ENCODE measurements at regions not wholly inside any gene's neighbourhood (a gene's known extent, or its start where the extent isn't known, plus 50 kb on each side); places are given as distances from the start of the nearest gene placed in this dataset.

- WGBS (ENCODE audit: low lambda C conversion rate, missing lambda C conversion rate) = 78% methylated on average over 6 of the region's 6 CpGs
- H3K36me3 ChIP-seq (replicated peaks; ENCODE audit: insufficient read depth, low read depth) = no peaks in the 10 kb centered on the region
- H3K79me2 ChIP-seq = no peaks in the 10 kb centered on the region
- H3K9me3 ChIP-seq (ENCODE audit: low read depth) = no peaks in the 10 kb centered on the region
- H3K27ac ChIP-seq = peak overlapping the region; percentile 82
- no peak overlapping the region for H3K4me3 ChIP-seq
- TF ChIP-seq EZH2phosphoT487 (IDR thresholded peaks at IDR 0.05; ENCODE audit: low read depth, severe bottlenecking, unreplicated experiment) (no peak), CTCF (IDR thresholded peaks at IDR 0.05; ENCODE audit: poor library complexity) (no peak), EZH2 (IDR thresholded peaks at IDR 0.05; ENCODE audit: borderline replicate concordance) (no peak)
- no peaks in the 10 kb centered on the region for H4K20me1 ChIP-seq (ENCODE audit: insufficient read depth, poor library complexity, severe bottlenecking)
- H3K4me2 ChIP-seq = peak overlapping the region; percentile 19
- no peaks in the 10 kb centered on the region for H3K9me2 ChIP-seq (replicated peaks; ENCODE audit: insufficient read depth)
- no peak overlapping the region for H2AFZ ChIP-seq
- DNase-seq (ENCODE audit: low spot score) = no peak
- peaks cover 5% of the 10 kb centered on the region for H3K4me1 ChIP-seq (ENCODE audit: insufficient read depth)
- no peaks in the 10 kb centered on the region for H3K27me3 ChIP-seq
Measured at GRCh38 chr6:90369651-90370050, 73.0 kb upstream of the BACH2 start.

GRCh38 chr6:90369024-90369519, 72.4 kb upstream of the BACH2 start:
- Histone ChIP-seq H3K27ac (peak overlapping the region; percentile 82), H3K9me2 (replicated peaks; ENCODE audit: insufficient read depth) (no peaks in the 10 kb centered on the region), H3K27me3 (no peaks in the 10 kb centered on the region), H2AFZ (no peak overlapping the region), H4K20me1 (ENCODE audit: insufficient read depth, poor library complexity, severe bottlenecking) (no peaks in the 10 kb centered on the region), H3K9me3 (ENCODE audit: low read depth) (no peaks in the 10 kb centered on the region), H3K4me3 (no peak overlapping the region), H3K4me1 (ENCODE audit: insufficient read depth) (peaks cover 5% of the 10 kb centered on the region), H3K79me2 (no peaks in the 10 kb centered on the region), H3K4me2 (peak overlapping the region; percentile 27), H3K36me3 (replicated peaks; ENCODE audit: insufficient read depth, low read depth) (no peaks in the 10 kb centered on the region)
- TF ChIP-seq CTCF (IDR thresholded peaks at IDR 0.05; ENCODE audit: poor library complexity) = no peak
- TF ChIP-seq EZH2phosphoT487 (IDR thresholded peaks at IDR 0.05; ENCODE audit: low read depth, severe bottlenecking, unreplicated experiment) = no peak
- no peak for TF ChIP-seq EZH2 (IDR thresholded peaks at IDR 0.05; ENCODE audit: borderline replicate concordance)
- WGBS (ENCODE audit: low lambda C conversion rate, missing lambda C conversion rate) = 11% methylated on average over 9 of the region's 9 CpGs
- DNase-seq (ENCODE audit: low spot score) = peak; percentile 93

- Histone ChIP-seq H3K4me1 (ENCODE audit: insufficient read depth) (peaks cover 5% of the 10 kb centered on the region), H3K9me3 (ENCODE audit: low read depth) (no peaks in the 10 kb centered on the region), H3K27me3 (no peaks in the 10 kb centered on the region), H3K27ac (peak overlapping the region; percentile 74), H4K20me1 (ENCODE audit: insufficient read depth, poor library complexity, severe bottlenecking) (no peaks in the 10 kb centered on the region), H2AFZ (no peak overlapping the region), H3K79me2 (no peaks in the 10 kb centered on the region), H3K4me3 (no peak overlapping the region), H3K9me2 (replicated peaks; ENCODE audit: insufficient read depth) (no peaks in the 10 kb centered on the region), H3K36me3 (replicated peaks; ENCODE audit: insufficient read depth, low read depth) (no peaks in the 10 kb centered on the region), H3K4me2 (peak overlapping the region; percentile 27)
- no peak for DNase-seq (ENCODE audit: low spot score)
- no peak for TF ChIP-seq EZH2phosphoT487 (IDR thresholded peaks at IDR 0.05; ENCODE audit: low read depth, severe bottlenecking, unreplicated experiment)
- TF ChIP-seq CTCF (IDR thresholded peaks at IDR 0.05; ENCODE audit: poor library complexity) = no peak
- TF ChIP-seq EZH2 (IDR thresholded peaks at IDR 0.05; ENCODE audit: borderline replicate concordance) = no peak
Measured at GRCh38 chr6:90368601-90369000, 72.0 kb upstream of the BACH2 start.

GRCh38 chr6:90368001-90368400, 71.4 kb upstream of the BACH2 start:
- H3K4me2 ChIP-seq = no peak overlapping the region
- no peaks in the 10 kb centered on the region for H3K27me3 ChIP-seq
- H3K9me2 ChIP-seq (replicated peaks; ENCODE audit: insufficient read depth) = no peaks in the 10 kb centered on the region
- H3K79me2 ChIP-seq = no peaks in the 10 kb centered on the region
- H3K36me3 ChIP-seq (replicated peaks; ENCODE audit: insufficient read depth, low read depth) = no peaks in the 10 kb centered on the region
- no peaks in the 10 kb centered on the region for H3K9me3 ChIP-seq (ENCODE audit: low read depth)
- H3K4me3 ChIP-seq = no peak overlapping the region
- no peak overlapping the region for H2AFZ ChIP-seq
- no peak for TF ChIP-seq EZH2 (IDR thresholded peaks at IDR 0.05; ENCODE audit: borderline replicate concordance)
- TF ChIP-seq EZH2phosphoT487 (IDR thresholded peaks at IDR 0.05; ENCODE audit: low read depth, severe bottlenecking, unreplicated experiment) = no peak
- TF ChIP-seq CTCF (IDR thresholded peaks at IDR 0.05; ENCODE audit: poor library complexity) = no peak
- H4K20me1 ChIP-seq (ENCODE audit: insufficient read depth, poor library complexity, severe bottlenecking) = no peaks in the 10 kb centered on the region
- peak overlapping the region; percentile 74 for H3K27ac ChIP-seq
- DNase-seq (ENCODE audit: low spot score) = no peak
- 74% methylated on average over 3 of the region's 3 CpGs for WGBS (ENCODE audit: low lambda C conversion rate, missing lambda C conversion rate)
- peaks cover 5% of the 10 kb centered on the region for H3K4me1 ChIP-seq (ENCODE audit: insufficient read depth)

Data from hepatocyte (in vitro differentiated cells).